ENCODE measurements at regions not wholly inside any gene's neighbourhood (a gene's known extent, or its start where the extent isn't known, plus 50 kb on each side); places are given as distances from the start of the nearest gene placed in this dataset.

- Histone ChIP-seq H3F3A (ENCODE audit: insufficient read depth, low read length, poor library complexity, severe bottlenecking) (no peaks in the 10 kb centered on the region), H4K20me1 (ENCODE audit: insufficient read depth) (no peaks in the 10 kb centered on the region), H3K36me3 (ENCODE audit: insufficient read depth, low read length) (no peaks in the 10 kb centered on the region), H2AFZ (ENCODE audit: low read depth, low read length) (no peak overlapping the region), H3K4me2 (ENCODE audit: low read length) (no peak overlapping the region), H3K27me3 (ENCODE audit: insufficient read depth, low read depth, low read length) (no peaks in the 10 kb centered on the region), H3K9me2 (ENCODE audit: insufficient read depth, low read length) (no peaks in the 10 kb centered on the region), H3K27ac (ENCODE audit: low read length) (no peak overlapping the region), H3K9me3 (ENCODE audit: low read length) (no peaks in the 10 kb centered on the region), H3K79me2 (replicated peaks; ENCODE audit: insufficient read depth, low read length) (no peaks in the 10 kb centered on the region), H3K4me3 (ENCODE audit: low read length) (no peak overlapping the region), H3K9ac (ENCODE audit: low read length) (no peak overlapping the region)
- TF ChIP-seq REST (IDR thresholded peaks at IDR 0.05; ENCODE audit: borderline replicate concordance) (no peak), EP300 (conservative IDR thresholded peaks at IDR 0.05; ENCODE audit: poor library complexity, severe bottlenecking) (no peak), TAF1 (IDR thresholded peaks at IDR 0.05; ENCODE audit: low read depth) (no peak), EZH2 (IDR thresholded peaks at IDR 0.05; ENCODE audit: borderline replicate concordance, insufficient read depth, low read length, poor library complexity, severe bottlenecking) (no peak), SMC3 (conservative IDR thresholded peaks at IDR 0.05; ENCODE audit: poor library complexity) (peak; percentile 82), MXI1 (conservative IDR thresholded peaks at IDR 0.05; ENCODE audit: poor library complexity, severe bottlenecking) (no peak), RAD21 (conservative IDR thresholded peaks at IDR 0.05) (peak; percentile 87), CTCF (IDR thresholded peaks at IDR 0.05; ENCODE audit: poor library complexity, severe bottlenecking) (peak; percentile 80), POLR2AphosphoS5 (IDR thresholded peaks at IDR 0.05) (no peak)
Measured at GRCh38 chr13:70613295-70613694, 505.0 kb upstream of the KLHL1 start.

- Histone ChIP-seq H3K36me3 (ENCODE audit: insufficient read depth, low read length) (no peaks in the 10 kb centered on the region), H3K79me2 (replicated peaks; ENCODE audit: insufficient read depth, low read length) (no peaks in the 10 kb centered on the region), H4K20me1 (ENCODE audit: insufficient read depth) (no peaks in the 10 kb centered on the region), H2AFZ (ENCODE audit: low read depth, low read length) (no peak overlapping the region), H3K27me3 (ENCODE audit: insufficient read depth, low read depth, low read length) (no peaks in the 10 kb centered on the region), H3K9me2 (ENCODE audit: insufficient read depth, low read length) (no peaks in the 10 kb centered on the region), H3K9me3 (ENCODE audit: low read length) (no peaks in the 10 kb centered on the region), H3K4me2 (ENCODE audit: low read length) (no peak overlapping the region), H3K4me3 (ENCODE audit: low read length) (no peak overlapping the region), H3K27ac (ENCODE audit: low read length) (no peak overlapping the region), H3K9ac (ENCODE audit: low read length) (no peak overlapping the region), H3F3A (ENCODE audit: insufficient read depth, low read length, poor library complexity, severe bottlenecking) (no peaks in the 10 kb centered on the region)
- TF ChIP-seq POLR2AphosphoS5 (IDR thresholded peaks at IDR 0.05): no peak
- no peak for TF ChIP-seq TAF1 (IDR thresholded peaks at IDR 0.05; ENCODE audit: low read depth)
- no peak for TF ChIP-seq MXI1 (conservative IDR thresholded peaks at IDR 0.05; ENCODE audit: poor library complexity, severe bottlenecking)
- TF ChIP-seq EZH2 (IDR thresholded peaks at IDR 0.05; ENCODE audit: borderline replicate concordance, insufficient read depth, low read length, poor library complexity, severe bottlenecking): no peak
- no peak for TF ChIP-seq EP300 (conservative IDR thresholded peaks at IDR 0.05; ENCODE audit: poor library complexity, severe bottlenecking)
- TF ChIP-seq SMC3 (conservative IDR thresholded peaks at IDR 0.05; ENCODE audit: poor library complexity): no peak
- no peak for TF ChIP-seq REST (IDR thresholded peaks at IDR 0.05; ENCODE audit: borderline replicate concordance)
- no peak for TF ChIP-seq RAD21 (conservative IDR thresholded peaks at IDR 0.05)
- no peak for TF ChIP-seq CTCF (IDR thresholded peaks at IDR 0.05; ENCODE audit: poor library complexity, severe bottlenecking)
Measured at GRCh38 chr13:70612881-70613280, 504.6 kb upstream of the KLHL1 start.

All from neural cell (in vitro differentiated cells).